ENCODE measurements at regions not wholly inside any gene's neighbourhood (a gene's known extent, or its start where the extent isn't known, plus 50 kb on each side); places are given as distances from the start of the nearest gene placed in this dataset.

GRCh38 chr12:24553259-24553658 lies 395.6 kb downstream of the BCAT1 start:
- TF ChIP-seq CTCF (IDR thresholded peaks at IDR 0.05): no peak
- no peak for TF ChIP-seq POLR2A (IDR thresholded peaks at IDR 0.05)
- Histone ChIP-seq H3K9me3 (no peaks in the 10 kb centered on the region), H3K27ac (no peak overlapping the region), H3K4me1 (no peaks in the 10 kb centered on the region), H3K4me3 (no peak overlapping the region), H3K27me3 (no peaks in the 10 kb centered on the region), H3K36me3 (ENCODE audit: low read depth, missing control alignments) (no peaks in the 10 kb centered on the region)
- intact Hi-C loops (cut with DNase I; ENCODE audit: low total_unique reads): no loop called here
- WGBS, 2 donors: 87 to 93% methylated on average over 3 of the region's 3 CpGs
- no peak for DNase-seq

DNA sequence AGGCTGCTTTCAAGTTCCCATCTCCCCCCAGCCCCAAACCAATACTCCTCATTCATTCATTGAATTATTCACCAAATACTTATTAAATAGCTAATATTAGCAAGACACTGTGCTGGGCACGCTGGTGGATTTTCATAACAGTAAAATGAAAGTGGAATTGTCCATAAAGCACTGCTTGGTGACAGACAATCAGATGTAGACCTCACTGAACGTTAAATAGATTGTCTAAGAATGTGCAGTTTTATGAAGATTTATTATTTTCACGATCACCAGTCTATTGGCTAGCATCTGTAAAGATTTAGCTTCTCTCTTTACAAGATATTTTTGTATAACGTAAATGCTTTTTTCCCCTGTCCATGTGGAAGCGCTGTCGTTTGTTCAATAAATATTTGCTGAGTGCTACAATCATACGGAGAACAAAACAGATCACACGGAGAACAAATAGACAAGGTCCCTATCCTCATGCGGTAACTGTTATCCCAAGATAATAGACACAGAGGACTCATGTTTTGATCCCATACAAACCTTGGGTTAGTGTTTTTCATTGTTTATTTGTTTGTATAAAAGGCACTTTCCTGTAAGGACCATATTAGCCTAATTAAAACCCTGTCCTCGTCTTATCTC lies 397.6 kb downstream of the BCAT1 start:
- DNase-seq: no peak
- Histone ChIP-seq H3K4me1 (no peaks in the 10 kb centered on the region), H3K9me3 (no peaks in the 10 kb centered on the region), H3K4me3 (no peak overlapping the region), H3K27ac (no peak overlapping the region), H3K27me3 (no peaks in the 10 kb centered on the region), H3K36me3 (ENCODE audit: low read depth, missing control alignments) (no peaks in the 10 kb centered on the region)
- intact Hi-C loops (cut with DNase I; ENCODE audit: low total_unique reads): no loop called here
- 48 to 58% methylated on average over 10 of the region's 10 CpGs for WGBS, 2 donors
- no peak for TF ChIP-seq CTCF (IDR thresholded peaks at IDR 0.05)
- no peak for TF ChIP-seq POLR2A (IDR thresholded peaks at IDR 0.05)

DNA sequence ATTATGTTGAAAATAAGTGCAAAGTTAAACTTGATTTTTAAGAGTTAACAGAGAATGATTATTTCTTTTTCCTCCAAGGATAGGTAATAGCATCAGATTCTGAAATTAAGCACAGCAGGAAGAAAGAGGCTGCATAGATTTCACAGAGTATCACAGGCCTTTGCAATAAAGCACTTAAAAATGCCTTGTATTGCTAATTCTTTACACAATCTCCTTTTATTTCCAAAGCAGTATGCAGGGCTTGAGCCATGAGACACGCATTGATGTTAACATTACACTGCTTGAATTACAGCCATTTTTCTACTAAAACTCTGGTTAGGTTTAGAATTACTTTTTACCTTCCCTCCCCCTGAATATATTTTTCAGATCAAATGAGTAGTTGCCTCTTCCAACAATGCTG lies 398.3 kb downstream of the BCAT1 start:
- H3K9me3 ChIP-seq: no peaks in the 10 kb centered on the region
- no peak for TF ChIP-seq POLR2A (IDR thresholded peaks at IDR 0.05)
- no peak for TF ChIP-seq CTCF (IDR thresholded peaks at IDR 0.05)
- DNase-seq: no peak
- H3K27ac ChIP-seq: no peak overlapping the region
- intact Hi-C loops (cut with DNase I; ENCODE audit: low total_unique reads): no loop called here
- H3K4me3 ChIP-seq: no peak overlapping the region
- H3K36me3 ChIP-seq (ENCODE audit: low read depth, missing control alignments): no peaks in the 10 kb centered on the region
- 56 to 58% methylated on average over 1 of the region's 1 CpG for WGBS, 2 donors
- no peaks in the 10 kb centered on the region for H3K27me3 ChIP-seq
- H3K4me1 ChIP-seq: no peaks in the 10 kb centered on the region

- intact Hi-C loops (cut with DNase I; ENCODE audit: low total_unique reads): no loop called here
- H3K27me3 ChIP-seq: no peaks in the 10 kb centered on the region
- H3K36me3 ChIP-seq (ENCODE audit: low read depth, missing control alignments): no peaks in the 10 kb centered on the region
- H3K4me1 ChIP-seq: no peaks in the 10 kb centered on the region
- no peak for TF ChIP-seq CTCF (IDR thresholded peaks at IDR 0.05)
- TF ChIP-seq POLR2A (IDR thresholded peaks at IDR 0.05): no peak
- DNase-seq: no peak
- no peak overlapping the region for H3K27ac ChIP-seq
- 94 to 99% methylated on average over 2 of the region's 2 CpGs for WGBS, 2 donors
- no peaks in the 10 kb centered on the region for H3K9me3 ChIP-seq
- no peak overlapping the region for H3K4me3 ChIP-seq
Observed at GRCh38 chr12:24546661-24547060, 402.2 kb downstream of the BCAT1 start.

GRCh38 chr12:24546084-24546483 lies 402.8 kb downstream of the BCAT1 start:
- Histone ChIP-seq H3K27ac (no peak overlapping the region), H3K9me3 (no peaks in the 10 kb centered on the region), H3K4me1 (no peaks in the 10 kb centered on the region), H3K27me3 (no peaks in the 10 kb centered on the region), H3K36me3 (ENCODE audit: low read depth, missing control alignments) (no peaks in the 10 kb centered on the region), H3K4me3 (no peak overlapping the region)
- 81 to 89% methylated on average over 2 of the region's 2 CpGs for WGBS, 2 donors
- no peak for DNase-seq
- intact Hi-C loops (cut with DNase I; ENCODE audit: low total_unique reads): no loop called here
- no peak for TF ChIP-seq POLR2A (IDR thresholded peaks at IDR 0.05)
- no peak for TF ChIP-seq CTCF (IDR thresholded peaks at IDR 0.05)
